Ovary (tissue), 3 donors: ENCODE measurements at regions not wholly inside any gene's neighbourhood (a gene's known extent, or its start where the extent isn't known, plus 50 kb on each side); places are given as distances from the start of the nearest gene placed in this dataset.

Experiments used
- POLR2A ChIP-seq: fragments of 450-650 bp; IDR thresholded peaks from one replicate; pipeline ENCODE4 v1.6.1; 2017; ENCODE audit warnings: antibody characterized with exemption, mild to moderate bottlenecking, moderate library complexity
- TF ChIP-seq, protein P1 (sequence below), 3 donors: fragments of 450-650 bp in 2 of 3; fragments of 200-600 bp in 1 of 3; IDR thresholded peaks; one replicate each; pipeline versions ENCODE4 v1.5.1 to v1.8.0; 2016 to 2022; ENCODE audit warnings: antibody characterized with exemption in 3 of 3, mild to moderate bottlenecking in 1 of 3
- donor health status: DM: no; HTN: no; CAD: no.

DNA sequence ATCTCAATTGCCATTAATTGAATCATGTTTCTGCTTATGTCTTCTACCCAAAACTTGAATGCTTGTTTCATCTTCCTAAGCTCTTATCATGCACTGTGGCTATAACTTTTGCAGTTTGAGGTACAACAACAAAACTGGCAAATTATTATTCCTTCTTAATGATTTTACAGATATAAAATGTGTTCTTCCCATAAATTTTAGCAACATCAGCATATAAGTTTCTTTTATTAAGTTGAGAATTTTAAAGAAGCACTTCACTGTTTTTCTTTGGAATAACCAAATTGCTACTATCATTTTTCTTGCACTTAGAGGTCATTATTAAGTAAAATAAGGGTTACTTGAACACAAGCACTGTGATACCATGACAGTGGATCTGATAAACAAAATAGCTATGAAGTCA, 862.6 kb upstream of the CADM2 start:
- TF ChIP-seq, protein P1, sequence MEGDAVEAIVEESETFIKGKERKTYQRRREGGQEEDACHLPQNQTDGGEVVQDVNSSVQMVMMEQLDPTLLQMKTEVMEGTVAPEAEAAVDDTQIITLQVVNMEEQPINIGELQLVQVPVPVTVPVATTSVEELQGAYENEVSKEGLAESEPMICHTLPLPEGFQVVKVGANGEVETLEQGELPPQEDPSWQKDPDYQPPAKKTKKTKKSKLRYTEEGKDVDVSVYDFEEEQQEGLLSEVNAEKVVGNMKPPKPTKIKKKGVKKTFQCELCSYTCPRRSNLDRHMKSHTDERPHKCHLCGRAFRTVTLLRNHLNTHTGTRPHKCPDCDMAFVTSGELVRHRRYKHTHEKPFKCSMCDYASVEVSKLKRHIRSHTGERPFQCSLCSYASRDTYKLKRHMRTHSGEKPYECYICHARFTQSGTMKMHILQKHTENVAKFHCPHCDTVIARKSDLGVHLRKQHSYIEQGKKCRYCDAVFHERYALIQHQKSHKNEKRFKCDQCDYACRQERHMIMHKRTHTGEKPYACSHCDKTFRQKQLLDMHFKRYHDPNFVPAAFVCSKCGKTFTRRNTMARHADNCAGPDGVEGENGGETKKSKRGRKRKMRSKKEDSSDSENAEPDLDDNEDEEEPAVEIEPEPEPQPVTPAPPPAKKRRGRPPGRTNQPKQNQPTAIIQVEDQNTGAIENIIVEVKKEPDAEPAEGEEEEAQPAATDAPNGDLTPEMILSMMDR (IDR thresholded peaks at IDR 0.05): no peak
- TF ChIP-seq POLR2A: no peak
